ENCODE measurements at regions not wholly inside any gene's neighbourhood (a gene's known extent, or its start where the extent isn't known, plus 50 kb on each side); places are given as distances from the start of the nearest gene placed in this dataset.

DNA sequence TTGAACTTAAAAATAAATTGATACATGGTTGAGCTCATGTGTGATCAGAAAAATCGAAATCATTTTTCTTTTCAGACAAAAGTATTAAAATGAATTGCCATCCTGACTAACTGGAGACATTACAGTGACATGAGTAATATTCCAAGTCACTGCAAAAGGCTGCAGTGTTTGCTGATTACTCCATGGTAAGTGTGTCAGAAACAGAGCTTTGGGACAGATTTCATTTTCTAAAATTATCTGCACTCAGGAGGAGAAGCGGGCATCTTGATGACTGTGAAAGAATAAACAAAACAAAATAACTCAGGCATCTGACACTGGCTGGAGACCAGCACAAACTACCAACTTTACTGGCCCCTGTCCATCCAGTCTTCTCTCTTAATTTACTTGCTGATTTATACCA, 312.3 kb upstream of the PIK3C3 start:
- TF ChIP-seq CTCF (IDR thresholded peaks at IDR 0.05; ENCODE audit: insufficient read depth, low read depth, low read length) (no peak), EZH2 (IDR thresholded peaks at IDR 0.05; ENCODE audit: insufficient read depth, low read length) (no peak)
